BE2C (cell line): ENCODE measurements at regions not wholly inside any gene's neighbourhood (a gene's known extent, or its start where the extent isn't known, plus 50 kb on each side); places are given as distances from the start of the nearest gene placed in this dataset.
A peak's percentile ranks its signal among the peaks of the same experiment; 100 is the strongest.

Source experiments
- DNase-seq: peaks from one replicate; pipeline ENCODE4 v3.0.0-alpha.2; 2020
- H3K27me3 ChIP-seq: fragments of 250-450 bp; sonication (Bioruptor Pico); 2 replicates; pipeline ENCODE4 v1.5.1; 2020; ENCODE audit warnings: mild to moderate bottlenecking
- H3K36me3 ChIP-seq: fragments of 250-450 bp; sonication (Bioruptor Pico); 2 replicates; pipeline ENCODE4 v1.5.1; 2020; ENCODE audit warnings: mild to moderate bottlenecking
- H3K4me1 ChIP-seq: fragments of 250-450 bp; sonication (Bioruptor Pico); 2 replicates; pipeline ENCODE4 v1.5.1; 2020
- H3K4me3 ChIP-seq: 2 replicates; pipeline ENCODE4 v1.5.1; 2011; ENCODE audit warnings: low read depth, low read length
- H3K9me3 ChIP-seq: fragments of 250-450 bp; sonication (Bioruptor Pico); 2 replicates; pipeline ENCODE4 v1.5.1; 2020
- TF ChIP-seq, protein P1 (sequence below): IDR thresholded peaks from 2 replicates; pipeline ENCODE4 v1.5.1; 2012; ENCODE audit warnings: mild to moderate bottlenecking, low read depth, low read length

GRCh38 chr5:163357636-163358035 is 79.8 kb upstream of the CCNG1 start:
- TF ChIP-seq, protein P1, sequence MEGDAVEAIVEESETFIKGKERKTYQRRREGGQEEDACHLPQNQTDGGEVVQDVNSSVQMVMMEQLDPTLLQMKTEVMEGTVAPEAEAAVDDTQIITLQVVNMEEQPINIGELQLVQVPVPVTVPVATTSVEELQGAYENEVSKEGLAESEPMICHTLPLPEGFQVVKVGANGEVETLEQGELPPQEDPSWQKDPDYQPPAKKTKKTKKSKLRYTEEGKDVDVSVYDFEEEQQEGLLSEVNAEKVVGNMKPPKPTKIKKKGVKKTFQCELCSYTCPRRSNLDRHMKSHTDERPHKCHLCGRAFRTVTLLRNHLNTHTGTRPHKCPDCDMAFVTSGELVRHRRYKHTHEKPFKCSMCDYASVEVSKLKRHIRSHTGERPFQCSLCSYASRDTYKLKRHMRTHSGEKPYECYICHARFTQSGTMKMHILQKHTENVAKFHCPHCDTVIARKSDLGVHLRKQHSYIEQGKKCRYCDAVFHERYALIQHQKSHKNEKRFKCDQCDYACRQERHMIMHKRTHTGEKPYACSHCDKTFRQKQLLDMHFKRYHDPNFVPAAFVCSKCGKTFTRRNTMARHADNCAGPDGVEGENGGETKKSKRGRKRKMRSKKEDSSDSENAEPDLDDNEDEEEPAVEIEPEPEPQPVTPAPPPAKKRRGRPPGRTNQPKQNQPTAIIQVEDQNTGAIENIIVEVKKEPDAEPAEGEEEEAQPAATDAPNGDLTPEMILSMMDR: no peak

GRCh38 chr5:163360656-163361055 is 76.7 kb upstream of the CCNG1 start:
- Histone ChIP-seq H3K9me3 (no peaks in the 10 kb centered on the region), H3K4me1 (peaks cover 20% of the 10 kb centered on the region), H3K4me3 (no peak overlapping the region), H3K36me3 (no peaks in the 10 kb centered on the region), H3K27me3 (no peaks in the 10 kb centered on the region)
- no peak for DNase-seq
- TF ChIP-seq, protein P1: no peak

More at GRCh38 chr5:163357636-163358035, 79.8 kb upstream of the CCNG1 start:
- Histone ChIP-seq H3K4me3 (no peak overlapping the region), H3K27me3 (no peaks in the 10 kb centered on the region), H3K4me1 (peaks cover 16% of the 10 kb centered on the region), H3K9me3 (no peaks in the 10 kb centered on the region), H3K36me3 (no peaks in the 10 kb centered on the region)
- DNase-seq: no peak

DNA sequence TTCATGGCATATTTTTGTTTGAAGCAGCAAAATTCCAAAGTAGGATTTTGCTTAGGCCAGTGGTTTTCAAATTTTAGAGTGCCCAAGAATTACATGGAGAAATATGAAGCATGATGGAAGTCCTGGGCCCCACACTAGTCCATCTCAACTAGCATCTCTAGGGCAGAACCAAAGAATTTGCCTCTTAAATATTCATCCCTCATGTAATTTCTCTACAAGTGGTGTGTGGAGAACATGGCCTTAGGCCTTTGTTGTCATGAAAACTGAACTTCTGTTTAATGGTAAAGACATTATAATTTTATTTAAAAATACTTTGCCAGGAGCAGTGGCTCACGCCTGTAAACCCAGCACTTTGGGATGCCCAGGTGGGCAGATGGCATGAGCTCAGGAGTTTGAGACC is 75.9 kb upstream of the CCNG1 start:
- TF ChIP-seq, protein P1: no peak
- Histone ChIP-seq H3K27me3 (no peaks in the 10 kb centered on the region), H3K36me3 (no peaks in the 10 kb centered on the region), H3K4me3 (no peak overlapping the region), H3K9me3 (no peaks in the 10 kb centered on the region), H3K4me1 (peaks cover 20% of the 10 kb centered on the region)
- no peak for DNase-seq

DNA sequence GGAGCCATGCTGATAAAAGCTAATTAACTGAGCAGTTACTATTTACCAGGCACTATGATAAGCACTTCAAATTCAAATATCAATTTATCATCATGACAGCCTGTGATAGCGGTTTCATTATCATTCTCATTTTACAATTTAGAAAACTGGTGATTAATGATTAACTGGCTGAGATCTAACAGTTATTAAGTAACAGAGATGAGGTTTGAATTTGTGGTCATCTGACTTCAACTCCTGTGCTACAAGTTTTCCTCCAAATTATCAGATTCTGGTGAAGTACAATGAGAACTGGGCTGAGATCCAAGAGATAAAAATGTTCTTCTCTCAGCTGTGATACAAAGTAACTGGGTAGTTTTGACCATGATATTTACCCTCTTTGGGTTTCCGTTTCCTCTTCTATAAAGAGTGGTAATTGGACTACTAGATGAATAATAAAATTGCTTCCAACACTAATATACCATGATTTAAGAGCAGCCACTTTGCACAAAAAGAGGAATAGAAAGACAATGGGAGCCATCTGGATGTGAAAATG is 74.5 kb upstream of the CCNG1 start:
- Histone ChIP-seq H3K27me3 (no peaks in the 10 kb centered on the region), H3K4me1 (peaks cover 16% of the 10 kb centered on the region), H3K4me3 (no peak overlapping the region), H3K36me3 (no peaks in the 10 kb centered on the region), H3K9me3 (no peaks in the 10 kb centered on the region)
- TF ChIP-seq, protein P1: no peak
- no peak for DNase-seq

- Histone ChIP-seq H3K4me3 (no peak overlapping the region), H3K9me3 (no peaks in the 10 kb centered on the region), H3K4me1 (peaks cover 14% of the 10 kb centered on the region), H3K27me3 (no peaks in the 10 kb centered on the region), H3K36me3 (no peaks in the 10 kb centered on the region)
- DNase-seq: peak; percentile 33
- TF ChIP-seq, protein P1: no peak
Measured at GRCh38 chr5:163363389-163363788, 74.0 kb upstream of the CCNG1 start.

DNA sequence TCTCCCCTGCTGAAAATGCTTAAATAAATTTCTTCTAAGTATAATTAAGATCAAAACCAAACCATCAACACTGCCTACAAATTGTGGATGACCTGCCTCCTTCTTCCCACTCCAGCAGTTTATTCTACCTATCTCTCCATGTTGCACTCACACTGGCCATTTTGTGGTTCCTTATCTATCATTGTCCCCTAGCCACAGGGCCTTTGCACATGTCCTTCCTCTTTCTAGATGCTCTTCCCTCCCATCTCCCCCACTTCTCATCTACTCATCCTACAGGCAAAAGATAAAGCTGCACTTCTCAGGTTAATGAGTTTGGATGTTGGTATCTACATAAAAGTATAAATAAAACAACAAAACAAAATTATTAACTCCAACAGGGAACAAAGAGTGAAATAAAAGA is 70.6 kb upstream of the CCNG1 start:
- Histone ChIP-seq H3K27me3 (no peaks in the 10 kb centered on the region), H3K9me3 (no peaks in the 10 kb centered on the region), H3K4me3 (no peak overlapping the region), H3K36me3 (no peaks in the 10 kb centered on the region), H3K4me1 (peaks cover 7% of the 10 kb centered on the region; the same call in 1 of the 2 replicates)
- TF ChIP-seq, protein P1: no peak
- DNase-seq: no peak
